H1 (cell line): ENCODE measurements at regions not wholly inside any gene's neighbourhood (a gene's known extent, or its start where the extent isn't known, plus 50 kb on each side); places are given as distances from the start of the nearest gene placed in this dataset.

Experiments used
- CTCF ChIA-PET: fragments of 300-600 bp; sonication (Branson Sonifier 250); formaldehyde crosslinking; loops from one replicate; lab custom pipeline; 2021; ENCODE audit not compliant: partially characterized antibody; lab: Charles Lee
- POLR2A ChIA-PET: fragments of 300-600 bp; sonication (Branson Sonifier 250); formaldehyde crosslinking; loops from one replicate; lab custom pipeline; 2021; ENCODE audit warnings: inconsistent platforms; ENCODE audit not compliant: partially characterized antibody; lab: Charles Lee
- DNase-seq, 2 experiments: peaks; one replicate each; pipeline versions ENCODE4 v3.0.0 to v3.0.0-alpha.2; 2010 to 2022; ENCODE audit warnings: low spot score in 2 of 2, low read depth in 1 of 2, mixed read lengths in 1 of 2
- FAIRE-seq: peaks from 2 replicates; lab custom pipeline; 2011; peaks lifted over from hg19 to GRCh38; lab: Jason Lieb, UNC
- H2AFZ ChIP-seq: 2 replicates; pipeline ENCODE4 v1.8.1; 2012; ENCODE audit warnings: low read length, inconsistent platforms
- H2AK5ac ChIP-seq: 2 replicates; pipeline ENCODE4 v1.6.1; 2013; ENCODE audit warnings: low read depth, low read length
- H2BK120ac ChIP-seq: replicated peaks from 2 replicates; pipeline ENCODE3; 2013; ENCODE audit warnings: low read depth, low read length, inconsistent platforms
- H2BK12ac ChIP-seq: 2 replicates; pipeline ENCODE4 v1.6.1; 2013; ENCODE audit warnings: low read depth, low read length
- H2BK15ac ChIP-seq: 2 replicates; pipeline ENCODE4 v1.6.1; 2013; ENCODE audit warnings: low read length
- H2BK20ac ChIP-seq: 2 replicates; pipeline ENCODE4 v1.6.1; 2013; ENCODE audit warnings: low read length
- H2BK5ac ChIP-seq: 2 replicates; pipeline ENCODE4 v1.6.1; 2013; ENCODE audit warnings: low read depth, low read length
- H3K14ac ChIP-seq: 2 replicates; pipeline ENCODE4 v1.6.1; 2013; ENCODE audit warnings: inconsistent platforms; ENCODE audit not compliant: insufficient read length
- H3K18ac ChIP-seq: 2 replicates; pipeline ENCODE4 v1.6.1; 2013; ENCODE audit warnings: low read length; ENCODE audit errors: extremely low read depth
- H3K23ac ChIP-seq: 2 replicates; pipeline ENCODE4 v1.6.1; 2013; ENCODE audit warnings: inconsistent platforms; ENCODE audit not compliant: insufficient read length
- H3K23me2 ChIP-seq: 2 replicates; pipeline ENCODE4 v1.6.1; 2013; ENCODE audit warnings: low read depth, low read length
- H3K27ac ChIP-seq: 2 replicates; pipeline ENCODE4 v1.6.1; 2011; ENCODE audit warnings: low read depth, low read length, inconsistent platforms
- H3K27me3 ChIP-seq, 4 experiments: replicated peaks in 1 of 4; 1 replicate in 1 of 4; 2 replicates in 3 of 4; pipeline versions ENCODE4 v1.6.1 to v1.8.1; 2011 to 2013; ENCODE audit warnings: low read length in 3 of 4, mild to moderate bottlenecking in 3 of 4, inconsistent platforms in 2 of 4, mixed read lengths in 2 of 4, moderate library complexity in 1 of 4; ENCODE audit not compliant: control insufficient read depth in 3 of 4, insufficient read depth in 3 of 4; ENCODE audit errors: extremely low read depth in 1 of 4
- H3K36me3 ChIP-seq, 4 experiments: 2 replicates each; pipeline versions ENCODE4 v1.6.1 to v1.8.1; 2011 to 2013; ENCODE audit warnings: mild to moderate bottlenecking in 4 of 4, low read length in 3 of 4, moderate library complexity in 2 of 4, control low read depth in 1 of 4, inconsistent platforms in 1 of 4; ENCODE audit not compliant: insufficient read depth in 4 of 4, control insufficient read depth in 2 of 4
- H3K4ac ChIP-seq: replicated peaks from 2 replicates; pipeline ENCODE3; 2013; ENCODE audit warnings: low read length, low read depth, mixed read lengths, inconsistent platforms; ENCODE audit not compliant: insufficient read length
- H3K4me1 ChIP-seq, 4 experiments: replicated peaks in 1 of 4; 1 replicate in 1 of 4; 2 replicates in 3 of 4; pipeline versions ENCODE4 v1.6.1 to v1.8.1; 2011 to 2013; ENCODE audit warnings: low read length in 3 of 4, inconsistent platforms in 2 of 4, mixed read lengths in 1 of 4; ENCODE audit not compliant: insufficient read depth in 4 of 4, control insufficient read depth in 3 of 4
- H3K4me2 ChIP-seq, 2 experiments: 2 replicates each; pipeline versions ENCODE4 v1.6.1 to v1.8.1; 2011 to 2013; ENCODE audit warnings: low read depth in 2 of 2, low read length in 2 of 2, control low read depth in 1 of 2, inconsistent platforms in 1 of 2, mild to moderate bottlenecking in 1 of 2; ENCODE audit not compliant: insufficient read depth in 1 of 2
- H3K4me3 ChIP-seq, 4 experiments: fragments of 200-600, 300-600 bp in 1 of 4; sonication (generic), shearing (Covaris generic), sonication (Bioruptor Twin) in 1 of 4; 2 replicates each; pipeline versions ENCODE4 v1.5.1 to v1.8.1; 2011 to 2016; ENCODE audit warnings: low read length in 4 of 4, low read depth in 3 of 4, control low read depth in 2 of 4, inconsistent platforms in 2 of 4, mild to moderate bottlenecking in 2 of 4, mixed read lengths in 1 of 4, moderate library complexity in 1 of 4; ENCODE audit not compliant: insufficient read depth in 2 of 4; ENCODE audit errors: extremely low read depth in 1 of 4
- H3K56ac ChIP-seq: replicated peaks from 2 replicates; pipeline ENCODE3; 2013; ENCODE audit warnings: low read depth, mild to moderate bottlenecking, mixed read lengths, low read length, inconsistent platforms; ENCODE audit not compliant: insufficient read length
- H3K79me1 ChIP-seq: 2 replicates; pipeline ENCODE4 v1.6.1; 2013; ENCODE audit warnings: low read depth, low read length, control low read depth
- H3K79me2 ChIP-seq, 2 experiments: 2 replicates each; pipeline versions ENCODE4 v1.6.1 to v1.8.1; 2012 to 2013; ENCODE audit warnings: low read length in 2 of 2, mild to moderate bottlenecking in 2 of 2, inconsistent platforms in 1 of 2; ENCODE audit not compliant: insufficient read depth in 2 of 2, control insufficient read depth in 1 of 2
- H3K9ac ChIP-seq, 4 experiments: replicated peaks in 1 of 4; 1 replicate in 1 of 4; 2 replicates in 3 of 4; pipeline versions ENCODE4 v1.6.1 to v1.8.1; 2011 to 2013; ENCODE audit warnings: low read depth in 3 of 4, low read length in 3 of 4, control low read depth in 2 of 4, mild to moderate bottlenecking in 2 of 4, moderate library complexity in 2 of 4, inconsistent platforms in 1 of 4; ENCODE audit errors: extremely low read depth in 1 of 4
- H3K9me3 ChIP-seq, 2 experiments: 2 replicates each; pipeline versions ENCODE4 v1.6.1 to v1.8.1; 2012 to 2013; ENCODE audit warnings: mild to moderate bottlenecking in 2 of 2, moderate library complexity in 2 of 2, control low read depth in 1 of 2, inconsistent platforms in 1 of 2, low read depth in 1 of 2, low read length in 1 of 2, mixed read lengths in 1 of 2; ENCODE audit not compliant: insufficient read depth in 2 of 2
- H4K20me1 ChIP-seq, 2 experiments: replicated peaks in 1 of 2; 2 replicates each; pipeline versions ENCODE3 to v1.8.1; 2011 to 2013; ENCODE audit warnings: inconsistent platforms in 2 of 2, low read length in 2 of 2, mild to moderate bottlenecking in 1 of 2; ENCODE audit not compliant: insufficient read depth in 2 of 2, control insufficient read depth in 1 of 2
- H4K5ac ChIP-seq: 2 replicates; pipeline ENCODE4 v1.6.1; 2013; ENCODE audit warnings: low read length, low read depth, mixed read lengths, inconsistent platforms; ENCODE audit not compliant: insufficient read length
- H4K8ac ChIP-seq: 2 replicates; pipeline ENCODE4 v1.8.0; 2013; ENCODE audit warnings: mild to moderate bottlenecking, moderate library complexity, low read length, inconsistent platforms; ENCODE audit not compliant: insufficient read depth; ENCODE audit errors: extremely low read depth
- H4K91ac ChIP-seq: replicated peaks from 2 replicates; pipeline ENCODE3; 2013; ENCODE audit warnings: low read length, mixed read lengths, inconsistent platforms; ENCODE audit not compliant: insufficient read length
- ATF3 ChIP-seq: IDR thresholded peaks from 2 replicates; pipeline ENCODE4 v1.6.1; 2011; ENCODE audit warnings: low read depth, mild to moderate bottlenecking, low read length; ENCODE audit not compliant: insufficient read depth
- CHD2 ChIP-seq: IDR thresholded peaks from 2 replicates; pipeline ENCODE4 v1.6.1; 2012; ENCODE audit warnings: low read length, improper control_type of control experiment
- E2F6 ChIP-seq: IDR thresholded peaks from 2 replicates; pipeline ENCODE4 v1.6.1; 2012; ENCODE audit warnings: inconsistent platforms
- GTF2F1 ChIP-seq: IDR thresholded peaks from 2 replicates; pipeline ENCODE4 v1.6.1; 2012; ENCODE audit warnings: low read depth, low read length, improper control_type of control experiment, borderline replicate concordance
- JUND ChIP-seq: IDR thresholded peaks from 2 replicates; pipeline ENCODE4 v1.6.1; 2011; ENCODE audit warnings: mild to moderate bottlenecking, improper control_type of control experiment, low read length
- NRF1 ChIP-seq: IDR thresholded peaks from 2 replicates; pipeline ENCODE4 v1.6.1; 2011; ENCODE audit warnings: mild to moderate bottlenecking, low read depth, low read length, improper control_type of control experiment
- RNF2 ChIP-seq: fragments of 200-900, 300-1000 bp; sonication (generic); IDR thresholded peaks from 2 replicates; pipeline ENCODE4 v1.7.1; 2016; ENCODE audit warnings: borderline replicate concordance, low read depth, mild to moderate bottlenecking, antibody characterized with exemption, low read length; ENCODE audit not compliant: poor library complexity, severe bottlenecking; ENCODE audit errors: missing control alignments
- SAP30 ChIP-seq: fragments of 300-600 bp; sonication (generic); IDR thresholded peaks from 2 replicates; pipeline ENCODE4 v1.7.1; 2012; ENCODE audit warnings: low read length, moderate library complexity, mild to moderate bottlenecking, inconsistent platforms; ENCODE audit not compliant: insufficient read depth, insufficient replicate concordance
- TAF1 ChIP-seq: IDR thresholded peaks from 2 replicates; pipeline ENCODE4 v1.6.1; 2011; ENCODE audit warnings: mild to moderate bottlenecking, low read depth, low read length
- TBP ChIP-seq: IDR thresholded peaks from 2 replicates; pipeline ENCODE4 v1.6.1; 2011; ENCODE audit warnings: low read depth, low read length, improper control_type of control experiment
- USF2 ChIP-seq: IDR thresholded peaks from 2 replicates; pipeline ENCODE4 v1.6.1; 2011; ENCODE audit warnings: low read length, improper control_type of control experiment
- ZNF274 ChIP-seq: IDR thresholded peaks from 2 replicates; pipeline ENCODE4 v1.7.0; 2012; ENCODE audit warnings: low read length, borderline replicate concordance; ENCODE audit errors: extremely low read depth
- WGBS, 2 experiments: shearing (Covaris generic) in 1 of 2; methylation state at CpG; one replicate each; pipeline versions ENCODE4 v1.1.6 to v1.1.7; 2013 to 2015; ENCODE audit warnings: low lambda C conversion rate in 2 of 2, mixed read lengths in 2 of 2, inconsistent platforms in 1 of 2, low coverage in 1 of 2, missing lambda C conversion rate in 1 of 2; ENCODE audit not compliant: insufficient replicate concordance in 2 of 2, insufficient coverage in 1 of 2, insufficient read length in 1 of 2; ENCODE audit errors: extremely low coverage in 1 of 2, missing lambda C conversion rate in 1 of 2; 5-methylcytosine and 5-hydroxymethylcytosine counted together

GRCh38 chr2:41972819-41973218, 75.0 kb upstream of the PKDCC start:
- no peaks in the 10 kb centered on the region for H3K79me1 ChIP-seq
- no peak overlapping the region for H2AFZ ChIP-seq
- no peak overlapping the region for H3K27ac ChIP-seq
- H3K56ac ChIP-seq: no peak overlapping the region
- H2BK5ac ChIP-seq: no peak overlapping the region
- no peak overlapping the region for H2BK15ac ChIP-seq
- WGBS, 2 experiments: 89% methylated on average over 8 of the region's 8 CpGs; no CpG with 5 or more reads in 1 of the 2 experiments
- no peak overlapping the region for H2BK120ac ChIP-seq
- DNase-seq (no peak), FAIRE-seq (no peak)
- no peak overlapping the region for H3K18ac ChIP-seq
- H4K91ac ChIP-seq: no peak overlapping the region
- H3K27me3 ChIP-seq: no peaks in the 10 kb centered on the region
- H4K8ac ChIP-seq: no peak overlapping the region
- no peak overlapping the region for H2AK5ac ChIP-seq
- H3K14ac ChIP-seq: no peak overlapping the region
- peaks cover 0 to 3% (median 1%) of the 10 kb centered on the region in 4 experiments; a peak in 4 of 7 replicates for H3K4me1 ChIP-seq
- H4K5ac ChIP-seq: no peak overlapping the region
- no peak overlapping the region for H2BK20ac ChIP-seq
- no peak overlapping the region for H3K23ac ChIP-seq
- no peak overlapping the region for H3K4me3 ChIP-seq
- no peak overlapping the region for H3K4ac ChIP-seq
- CTCF ChIA-PET: interaction anchor here (1.1 kb wide), 1 partner anchor 115 kb away, joined by 3 read pairs; no protein-coding TSS in a partner anchor
- POLR2A ChIA-PET: no interaction called here
- no peaks in the 10 kb centered on the region for H3K79me2 ChIP-seq
- H3K36me3 ChIP-seq: no peaks in the 10 kb centered on the region
- no peak overlapping the region for H3K4me2 ChIP-seq
- no peaks in the 10 kb centered on the region for H3K9me3 ChIP-seq
- H2BK12ac ChIP-seq: no peak overlapping the region
- H3K23me2 ChIP-seq: no peaks in the 10 kb centered on the region
- H4K20me1 ChIP-seq: no peaks in the 10 kb centered on the region
- H3K9ac ChIP-seq: no peak overlapping the region
- TF ChIP-seq ATF3 (no peak), USF2 (no peak), E2F6 (no peak), SAP30 (no peak), ZNF274 (no peak), CHD2 (no peak), TBP (no peak), NRF1 (no peak), GTF2F1 (no peak), TAF1 (no peak), JUND (no peak), RNF2 (no peak)
